Activated T-cell treated with anti-CD3 and anti-CD28 coated beads for 1 hour (primary cell): ENCODE measurements at regions not wholly inside any gene's neighbourhood (a gene's known extent, or its start where the extent isn't known, plus 50 kb on each side); places are given as distances from the start of the nearest gene placed in this dataset.

Experiments used
- DNase-seq: peaks from one replicate; pipeline ENCODE4 v3.0.0-alpha.2; 2020; ENCODE audit warnings: low read depth

GRCh38 chr16:85473323-85473722 is 139.8 kb upstream of the GSE1 start:
- DNase-seq, result no peak

- no peak for DNase-seq
These were observed 139.1 kb upstream of the GSE1 start for GRCh38 chr16:85473909-85474620.

- DNase-seq, result no peak
These were observed 138.4 kb upstream of the GSE1 start for GRCh38 chr16:85474621-85475217.

GRCh38 chr16:85475233-85475632 is 137.9 kb upstream of the GSE1 start:
- DNase-seq, result no peak

- no peak for DNase-seq
These were observed 137.3 kb upstream of the GSE1 start for GRCh38 chr16:85475691-85476300.

GRCh38 chr16:85476389-85476788 is 136.7 kb upstream of the GSE1 start:
- DNase-seq, result no peak

- DNase-seq, result no peak
These were observed 135.2 kb upstream of the GSE1 start for GRCh38 chr16:85477801-85478363.

- no peak for DNase-seq
These were observed 133.0 kb upstream of the GSE1 start for GRCh38 chr16:85479972-85480726.

GRCh38 chr16:85480727-85481101 is 132.4 kb upstream of the GSE1 start:
- no peak for DNase-seq

- no peak for DNase-seq
These were observed 131.9 kb upstream of the GSE1 start for GRCh38 chr16:85481206-85481605.

- DNase-seq, result no peak
These were observed 131.4 kb upstream of the GSE1 start for GRCh38 chr16:85481738-85482137.

- no peak for DNase-seq
These were observed 129.7 kb upstream of the GSE1 start for GRCh38 chr16:85483424-85483823.

- DNase-seq, result no peak
These were observed 128.5 kb upstream of the GSE1 start for GRCh38 chr16:85484347-85485300.

GRCh38 chr16:85485379-85485778 is 127.7 kb upstream of the GSE1 start:
- DNase-seq, result no peak

GRCh38 chr16:85486256-85486915 is 126.7 kb upstream of the GSE1 start:
- DNase-seq, result no peak

- no peak for DNase-seq
These were observed 124.7 kb upstream of the GSE1 start for GRCh38 chr16:85488414-85488813.

GRCh38 chr16:85490407-85491057 is 122.6 kb upstream of the GSE1 start:
- DNase-seq, result no peak

GRCh38 chr16:85491058-85491771 is 121.9 kb upstream of the GSE1 start:
- peak; percentile 17 for DNase-seq

GRCh38 chr16:85491798-85492294 is 121.3 kb upstream of the GSE1 start:
- no peak for DNase-seq
